ENCODE measurements at regions not wholly inside any gene's neighbourhood (a gene's known extent, or its start where the extent isn't known, plus 50 kb on each side); places are given as distances from the start of the nearest gene placed in this dataset.

- no peak overlapping the region for H3K4me3 ChIP-seq
- H3K27ac ChIP-seq = no peak overlapping the region
Observed at GRCh38 chr3:107247116-107247515, 130.1 kb upstream of the CCDC54 start.

- no peak overlapping the region for H3K27ac ChIP-seq
Observed at GRCh38 chr3:107249132-107249531, 128.1 kb upstream of the CCDC54 start.

GRCh38 chr3:107250221-107250620 is 127.0 kb upstream of the CCDC54 start:
- Histone ChIP-seq H3K27ac (no peak overlapping the region), H3K4me3 (no peak overlapping the region)

More at GRCh38 chr3:107249132-107249531, 128.1 kb upstream of the CCDC54 start:
- H3K4me3 ChIP-seq = no peak overlapping the region

GRCh38 chr3:107251819-107252218 is 125.4 kb upstream of the CCDC54 start:
- Histone ChIP-seq H3K27ac (no peak overlapping the region), H3K4me3 (no peak overlapping the region)

GRCh38 chr3:107256963-107257362 is 120.3 kb upstream of the CCDC54 start:
- no peak overlapping the region for H3K27ac ChIP-seq
- H3K4me3 ChIP-seq = no peak overlapping the region

- no peak overlapping the region for H3K4me3 ChIP-seq
- H3K27ac ChIP-seq = no peak overlapping the region
Observed at GRCh38 chr3:107258300-107258699, 118.9 kb upstream of the CCDC54 start.

GRCh38 chr3:107260207-107260606 is 117.0 kb upstream of the CCDC54 start:
- Histone ChIP-seq H3K4me3 (no peak overlapping the region), H3K27ac (no peak overlapping the region)

GRCh38 chr3:107263269-107264021 is 113.8 kb upstream of the CCDC54 start:
- no peak overlapping the region for H3K27ac ChIP-seq

GRCh38 chr3:107264888-107265287 is 112.4 kb upstream of the CCDC54 start:
- Histone ChIP-seq H3K27ac (no peak overlapping the region), H3K4me3 (no peak overlapping the region)

More at GRCh38 chr3:107263269-107264021, 113.8 kb upstream of the CCDC54 start:
- no peak overlapping the region for H3K4me3 ChIP-seq

GRCh38 chr3:107265526-107265925 is 111.7 kb upstream of the CCDC54 start:
- Histone ChIP-seq H3K27ac (no peak overlapping the region), H3K4me3 (no peak overlapping the region)

- Histone ChIP-seq H3K4me3 (no peak overlapping the region), H3K27ac (no peak overlapping the region)
Observed at GRCh38 chr3:107268469-107268868, 108.8 kb upstream of the CCDC54 start.

- Histone ChIP-seq H3K4me3 (no peak overlapping the region), H3K27ac (no peak overlapping the region)
Observed at GRCh38 chr3:107269136-107269535, 108.1 kb upstream of the CCDC54 start.

GRCh38 chr3:107271787-107272387 is 105.4 kb upstream of the CCDC54 start:
- no peak overlapping the region for H3K4me3 ChIP-seq
- H3K27ac ChIP-seq = no peak overlapping the region

GRCh38 chr3:107272471-107272870 is 104.8 kb upstream of the CCDC54 start:
- H3K4me3 ChIP-seq = no peak overlapping the region

GRCh38 chr3:107272885-107273284 is 104.4 kb upstream of the CCDC54 start:
- Histone ChIP-seq H3K27ac (no peak overlapping the region), H3K4me3 (no peak overlapping the region)

More at GRCh38 chr3:107272471-107272870, 104.8 kb upstream of the CCDC54 start:
- no peak overlapping the region for H3K27ac ChIP-seq

- H3K27ac ChIP-seq = no peak overlapping the region
- H3K4me3 ChIP-seq = no peak overlapping the region
Observed at GRCh38 chr3:107273771-107274170, 103.5 kb upstream of the CCDC54 start.

GRCh38 chr3:107275511-107275910 is 101.7 kb upstream of the CCDC54 start:
- Histone ChIP-seq H3K4me3 (no peak overlapping the region), H3K27ac (no peak overlapping the region)

- Histone ChIP-seq H3K27ac (no peak overlapping the region), H3K4me3 (no peak overlapping the region)
Observed at GRCh38 chr3:107283948-107284347, 93.3 kb upstream of the CCDC54 start.

GRCh38 chr3:107284612-107285011 is 92.6 kb upstream of the CCDC54 start:
- no peak overlapping the region for H3K27ac ChIP-seq

GRCh38 chr3:107285197-107285596 is 92.0 kb upstream of the CCDC54 start:
- H3K4me3 ChIP-seq = no peak overlapping the region

More at GRCh38 chr3:107284612-107285011, 92.6 kb upstream of the CCDC54 start:
- H3K4me3 ChIP-seq = no peak overlapping the region

GRCh38 chr3:107289354-107289753 is 87.9 kb upstream of the CCDC54 start:
- H3K27ac ChIP-seq = no peak overlapping the region

More at GRCh38 chr3:107285197-107285596, 92.0 kb upstream of the CCDC54 start:
- no peak overlapping the region for H3K27ac ChIP-seq

More at GRCh38 chr3:107289354-107289753, 87.9 kb upstream of the CCDC54 start:
- H3K4me3 ChIP-seq = no peak overlapping the region
